ENCODE measurements at regions not wholly inside any gene's neighbourhood (a gene's known extent, or its start where the extent isn't known, plus 50 kb on each side); places are given as distances from the start of the nearest gene placed in this dataset.
A peak's percentile ranks its signal among the peaks of the same experiment; 100 is the strongest.

DNA sequence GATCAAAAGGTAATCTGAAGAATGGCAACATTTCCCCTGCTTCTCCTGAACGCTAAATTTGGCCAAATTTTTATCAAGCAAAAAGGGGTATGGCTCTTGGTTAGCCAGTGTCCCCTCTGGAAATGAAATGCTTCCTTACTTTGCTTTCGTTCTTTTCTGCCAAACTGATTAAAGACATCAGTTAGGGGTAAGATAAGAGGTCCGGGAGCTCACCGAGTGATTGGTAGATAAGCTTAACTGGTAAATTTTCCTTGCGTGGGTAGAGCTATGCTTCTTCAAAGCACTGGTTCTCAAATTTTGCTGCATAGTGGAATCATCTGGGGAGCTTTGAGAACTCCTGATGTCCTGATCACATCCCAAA lies 62.7 kb upstream of the MAPRE2 start:
- DNase-seq (ENCODE audit: low read depth in 2 of 2), result no peak

DNA sequence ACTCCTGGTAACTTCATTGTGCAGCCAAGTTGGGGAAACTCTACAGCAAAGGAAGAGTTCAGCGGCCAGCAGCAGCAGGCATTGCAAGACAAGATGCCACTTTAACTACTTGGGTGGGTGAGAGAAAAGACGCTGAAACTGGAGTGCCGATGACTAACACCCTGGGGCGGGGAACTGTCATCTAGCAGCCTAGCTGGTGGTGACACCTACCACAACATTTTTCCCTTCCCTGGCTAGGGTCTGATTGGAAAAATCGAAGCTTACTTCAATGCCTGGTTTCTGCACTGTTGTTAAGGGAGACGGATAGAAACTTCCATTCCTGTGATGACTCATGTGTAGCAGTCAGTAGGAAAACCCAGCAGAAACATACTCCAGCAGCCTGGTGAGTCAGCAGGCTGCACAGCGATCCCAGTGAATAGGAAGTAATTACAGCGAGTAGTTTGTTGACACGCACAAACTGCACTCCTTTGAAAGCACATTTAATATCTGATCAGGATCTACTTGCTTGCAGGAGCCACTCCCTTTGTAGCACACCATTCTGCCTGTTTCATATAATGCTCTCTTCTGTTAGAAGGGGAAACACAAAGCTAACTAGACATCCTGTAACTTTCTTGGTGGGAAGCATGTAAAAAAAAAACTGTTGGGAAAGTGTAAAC lies 62.1 kb upstream of the MAPRE2 start:
- DNase-seq (ENCODE audit: low read depth in 2 of 2), result peak; percentile 67 to 74

DNA sequence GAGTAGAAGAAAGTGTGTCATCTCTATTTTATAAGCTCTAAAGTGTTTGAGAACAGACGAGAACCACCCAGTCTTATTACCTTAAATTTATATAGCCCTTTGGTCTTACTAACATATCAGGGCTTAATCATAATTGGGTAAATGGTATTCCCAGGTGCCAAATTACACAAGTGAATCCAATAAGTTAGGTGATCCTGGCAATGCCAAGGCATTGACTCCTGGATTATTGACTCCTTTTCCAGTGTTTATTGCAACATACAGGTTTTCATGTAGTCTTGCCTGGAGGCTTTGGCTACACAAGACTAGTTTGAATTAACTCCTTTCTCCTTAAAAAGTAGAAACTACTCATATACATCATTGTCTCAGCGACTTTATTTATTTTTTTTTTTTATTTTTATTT lies 59.7 kb upstream of the MAPRE2 start:
- no peak for DNase-seq (ENCODE audit: low read depth in 2 of 2)

- DNase-seq (ENCODE audit: low read depth in 2 of 2), result no peak
Observed at GRCh38 chr18:34985963-34986362, 55.2 kb upstream of the MAPRE2 start.

- DNase-seq (ENCODE audit: low read depth in 2 of 2), result no peak
Observed at GRCh38 chr18:34990597-34990996, 50.6 kb upstream of the MAPRE2 start.

- no peak for DNase-seq (ENCODE audit: low read depth in 2 of 2)
Observed at GRCh38 chr18:34991152-34991551, 50.1 kb upstream of the MAPRE2 start.

Data from stimulated activated CD8-positive, alpha-beta memory T cell treated with anti-CD3 and anti-CD28 coated beads, Interleukin-7, amount 100 ng/mL, for 4 hours (primary cell).